HG03565 (cell line): ENCODE measurements at regions not wholly inside any gene's neighbourhood (a gene's known extent, or its start where the extent isn't known, plus 50 kb on each side); places are given as distances from the start of the nearest gene placed in this dataset.
"Not testable (repeated sequence)": the region's sequence is repeated elsewhere in the genome, so short reads cannot be mapped to it uniquely, and the experiment has no call there.

Source experiments
- ATAC-seq: cut with Tn5 transposase; IDR thresholded peaks from one replicate; pipeline ENCODE4 v1.9.1; 2021; ENCODE audit warnings: mild to moderate bottlenecking, moderate library complexity; ENCODE audit not compliant: unreplicated experiment

DNA sequence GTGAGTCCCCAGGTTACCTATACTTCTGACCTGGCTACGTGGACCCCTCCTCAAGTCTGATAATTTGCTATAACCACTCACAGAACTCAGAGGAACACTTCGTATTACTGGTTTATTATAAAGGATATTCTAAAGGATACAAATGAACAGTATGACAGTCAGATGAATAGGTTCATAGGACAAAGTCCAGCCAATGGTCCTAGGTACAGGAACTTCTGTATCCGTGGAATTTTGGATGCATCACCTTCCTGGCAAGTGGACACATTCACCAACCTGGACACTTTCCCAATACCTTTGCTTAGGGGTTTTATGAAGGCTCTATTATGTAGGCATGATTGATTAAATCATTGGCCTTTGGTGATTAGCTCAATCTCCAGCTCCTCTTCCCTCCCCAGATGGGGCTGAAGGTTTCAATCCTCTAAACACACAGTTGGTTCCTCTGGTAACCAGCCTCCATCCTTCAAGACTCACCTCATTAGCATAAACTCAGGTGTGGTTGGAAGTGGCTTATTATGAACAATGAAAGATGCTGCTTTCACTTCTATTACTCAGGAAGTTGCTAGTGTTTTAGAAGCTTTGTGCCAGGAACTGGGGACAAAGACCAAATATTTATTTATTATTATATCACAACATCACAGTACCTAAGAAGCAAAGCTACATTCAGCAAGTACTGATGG is 149.6 kb upstream of the ELL2 start:
- no peak for ATAC-seq

- no peak for ATAC-seq
Measured at GRCh38 chr5:96110300-96110699, 148.6 kb upstream of the ELL2 start.

- ATAC-seq, result not testable (repeated sequence)
Measured at GRCh38 chr5:96108629-96109028, 147.0 kb upstream of the ELL2 start.

DNA sequence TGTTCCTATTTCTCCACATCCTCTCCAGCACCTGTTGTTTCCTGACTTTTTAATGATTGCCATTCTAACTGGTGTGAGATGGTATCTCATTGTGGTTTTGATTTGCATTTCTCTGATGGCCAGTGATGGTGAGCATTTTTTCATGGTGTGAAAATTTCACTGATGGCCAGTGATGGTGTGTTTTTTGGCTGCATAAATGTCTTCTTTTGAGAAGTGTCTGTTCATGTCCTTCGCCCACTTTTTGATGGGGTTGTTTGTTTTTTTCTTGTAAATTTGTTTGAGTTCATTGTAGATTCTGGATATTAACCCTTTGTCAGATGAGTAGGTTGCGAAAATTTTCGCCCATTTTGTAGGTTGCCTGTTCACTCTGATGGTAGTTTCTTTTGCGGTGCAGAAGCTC is 142.2 kb upstream of the ELL2 start:
- ATAC-seq, result not testable (repeated sequence)

DNA sequence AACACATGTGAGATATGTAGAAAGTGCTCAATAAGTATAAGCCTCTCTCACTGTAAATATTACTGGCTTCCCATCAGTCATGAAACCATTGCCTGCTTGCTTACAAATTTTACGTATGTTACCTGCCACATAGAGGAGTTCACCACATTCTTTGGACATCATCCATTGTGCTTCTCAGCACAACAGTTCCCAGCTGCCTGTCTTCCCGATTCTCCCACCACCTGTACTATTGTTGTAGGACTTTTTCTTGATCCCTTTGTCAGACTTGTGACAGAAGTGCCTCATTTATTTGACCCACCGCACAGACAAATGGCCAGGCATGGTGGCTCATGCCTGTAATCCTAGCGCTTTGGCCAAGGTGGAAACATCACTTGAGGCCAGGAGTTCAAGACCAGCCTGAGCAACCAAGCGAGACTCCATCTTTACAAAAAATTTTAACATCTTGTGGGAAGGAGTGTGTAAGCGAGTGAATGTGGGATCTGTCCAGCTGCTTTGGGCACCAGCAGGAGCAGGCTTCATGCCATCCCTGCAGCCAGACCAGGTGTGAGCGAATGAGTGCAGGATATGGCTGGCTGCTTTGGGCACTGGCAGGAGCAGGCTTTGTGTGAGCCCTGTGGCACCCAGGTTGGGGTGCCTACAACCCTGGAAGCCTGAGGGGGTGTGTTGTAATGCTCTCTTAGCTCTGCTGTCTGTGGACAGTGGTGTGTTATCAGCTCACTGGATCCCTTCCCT is 139.9 kb upstream of the ELL2 start:
- ATAC-seq, result no peak

DNA sequence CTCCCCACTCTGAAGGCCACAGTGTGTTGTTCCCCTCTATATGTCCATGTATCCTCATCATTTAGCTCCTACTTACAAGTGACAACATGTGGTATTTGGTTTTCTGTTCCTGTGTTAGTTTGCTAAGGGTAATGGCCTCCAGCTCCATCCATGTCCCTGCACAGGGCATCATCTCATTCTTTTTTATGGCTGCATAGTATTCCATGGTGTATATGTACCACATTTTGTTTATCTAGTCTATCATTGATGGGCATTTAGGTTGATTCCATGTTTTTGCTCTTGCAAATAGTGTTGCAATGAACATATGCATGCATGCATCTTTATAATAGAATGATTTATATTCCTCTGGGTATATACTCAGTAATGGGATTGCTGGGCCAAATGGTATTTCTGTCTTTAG is 135.8 kb upstream of the ELL2 start:
- ATAC-seq, result not testable (repeated sequence)

DNA sequence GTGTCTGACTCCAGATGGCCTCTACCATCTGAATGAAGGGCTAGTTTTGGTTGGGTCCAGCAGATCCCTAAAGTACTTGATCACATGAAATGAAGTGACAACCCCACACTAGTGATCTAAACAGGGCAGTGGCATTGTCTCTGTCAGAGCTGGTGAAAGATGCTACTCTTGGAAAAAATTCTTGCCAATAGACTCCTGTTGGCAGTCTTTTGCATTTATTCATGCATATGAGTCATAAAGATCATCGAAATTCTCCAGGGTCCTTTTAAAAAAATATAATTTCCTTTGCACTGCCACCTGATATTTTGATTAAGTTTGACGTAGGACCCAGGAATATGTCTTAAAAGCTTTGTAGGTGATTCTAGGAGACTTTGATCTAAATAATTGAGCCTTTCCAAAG is 135.1 kb upstream of the ELL2 start:
- no peak for ATAC-seq

GRCh38 chr5:96094904-96095303 is 133.3 kb upstream of the ELL2 start:
- ATAC-seq, result no peak

DNA sequence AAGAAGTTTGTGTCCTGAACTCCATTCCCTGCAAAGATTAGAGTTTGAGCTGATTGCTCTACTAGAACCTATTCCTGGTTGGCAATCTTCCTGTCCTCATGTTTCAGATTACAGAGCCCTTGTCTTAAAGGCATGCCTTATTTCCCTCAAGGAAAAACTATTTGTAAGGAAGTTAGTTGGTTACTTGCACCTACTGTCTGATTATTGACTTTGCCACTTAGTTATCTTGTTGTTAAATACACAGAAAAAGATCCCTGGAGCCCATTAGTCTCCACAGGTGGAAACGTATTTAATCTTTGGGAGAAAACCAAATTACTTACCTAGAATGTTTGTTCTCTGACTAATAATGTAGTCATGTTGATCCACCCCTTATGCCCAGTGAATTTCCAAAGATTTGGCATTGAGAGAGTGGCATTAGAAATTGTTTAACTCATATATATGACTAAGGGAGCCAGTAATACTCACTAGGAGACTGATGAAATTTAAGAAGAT is 132.3 kb upstream of the ELL2 start:
- no peak for ATAC-seq

DNA sequence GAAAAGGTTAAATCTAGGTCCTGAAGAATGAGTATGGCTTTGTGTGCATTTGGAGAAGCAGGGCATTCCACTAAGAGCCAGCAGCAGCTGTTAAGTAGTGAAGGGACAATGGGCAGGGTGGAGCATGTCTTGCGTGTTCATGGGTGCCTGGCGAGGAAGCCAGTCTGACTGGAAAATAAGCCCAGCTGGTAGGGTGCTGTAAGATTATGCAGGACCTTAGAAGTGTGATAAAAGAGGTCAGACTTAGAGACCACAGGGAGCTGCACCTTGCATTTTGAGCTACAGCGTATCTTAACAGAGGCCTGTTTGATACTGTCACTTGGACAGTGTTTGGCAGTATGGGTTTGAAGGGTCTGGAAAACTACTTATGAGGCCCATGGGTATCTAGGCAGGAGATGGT is 131.7 kb upstream of the ELL2 start:
- ATAC-seq, result no peak

DNA sequence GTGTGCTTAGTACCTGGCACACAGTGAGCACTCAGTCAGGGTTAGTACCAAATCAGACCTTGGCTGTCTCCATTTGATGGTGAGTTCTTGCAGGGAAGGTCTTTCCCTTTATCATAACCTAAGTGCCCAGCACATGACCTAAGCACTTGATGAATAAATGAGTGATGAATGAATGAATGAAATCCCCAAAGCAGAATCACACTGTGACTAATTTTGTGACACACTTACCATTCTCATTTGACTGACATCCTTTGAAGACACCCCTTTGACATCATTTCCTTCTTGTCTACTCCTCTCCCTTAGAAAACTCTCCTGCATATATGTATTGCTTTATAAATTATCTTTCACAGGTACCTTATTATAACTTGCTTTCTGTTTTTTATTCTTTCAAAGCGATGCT is 130.2 kb upstream of the ELL2 start:
- ATAC-seq, result no peak

DNA sequence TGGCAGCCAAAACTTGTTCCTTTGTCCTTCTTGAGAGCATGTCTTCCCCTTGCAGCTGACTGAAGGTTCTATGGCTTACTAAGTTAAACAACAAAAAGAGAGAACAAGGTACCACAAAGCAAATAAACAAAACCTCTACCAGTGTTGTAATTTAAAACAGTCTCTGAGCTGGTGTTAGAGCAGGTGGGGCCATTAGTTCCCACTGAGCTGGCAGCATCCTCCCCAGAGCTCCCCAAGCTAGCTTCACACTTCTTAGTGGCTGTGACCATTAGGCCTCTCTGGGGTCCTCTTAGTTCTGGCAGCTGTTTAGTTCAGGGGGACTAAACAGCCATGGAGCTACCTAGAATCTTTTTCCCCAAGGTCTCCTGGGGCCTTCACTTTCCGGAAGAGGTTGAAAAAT is 128.6 kb upstream of the ELL2 start:
- no peak for ATAC-seq

GRCh38 chr5:96088706-96089498 is 127.3 kb upstream of the ELL2 start:
- no peak for ATAC-seq

DNA sequence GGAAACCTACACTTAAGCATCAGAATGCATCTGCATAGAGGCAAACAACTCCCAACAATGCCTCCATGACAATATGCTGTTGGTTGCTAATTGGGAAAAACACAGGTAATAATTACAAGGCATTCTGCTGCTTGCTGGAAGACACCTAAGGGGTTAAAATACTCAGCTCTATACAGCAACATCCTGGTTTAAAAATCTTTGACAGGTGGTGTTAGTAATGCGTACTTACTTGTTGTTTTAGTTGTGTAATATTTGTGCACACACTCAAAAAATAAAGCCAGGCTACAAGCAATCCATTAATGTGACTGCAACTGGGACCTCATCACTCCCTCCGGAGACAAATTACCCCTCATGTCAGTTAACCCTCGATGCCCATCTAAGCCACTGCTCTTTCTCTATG is 126.3 kb upstream of the ELL2 start:
- no peak for ATAC-seq

GRCh38 chr5:96084874-96085506 is 123.3 kb upstream of the ELL2 start:
- no peak for ATAC-seq

- ATAC-seq, result no peak
Measured at GRCh38 chr5:96083361-96083881, 121.8 kb upstream of the ELL2 start.

GRCh38 chr5:96081276-96081858 is 119.7 kb upstream of the ELL2 start:
- ATAC-seq, result no peak

DNA sequence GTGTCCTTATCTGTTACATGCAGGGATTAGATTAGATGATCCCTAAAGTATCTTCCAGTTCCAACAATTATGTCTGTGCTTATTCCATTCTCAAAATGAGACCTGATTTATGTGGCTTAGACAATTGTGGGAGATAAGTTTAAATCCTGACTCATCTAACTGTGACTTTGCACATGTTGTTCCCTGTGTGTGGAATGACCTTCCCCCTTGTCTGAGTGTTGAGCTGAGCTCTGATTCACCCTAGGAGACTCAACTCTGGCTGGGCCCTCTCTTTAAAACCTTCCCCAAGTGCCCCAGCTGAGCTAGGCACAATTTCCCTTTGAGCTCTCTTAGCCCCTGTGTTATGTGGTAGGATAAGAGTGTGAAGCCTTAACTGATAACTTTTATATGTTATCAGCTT is 118.9 kb upstream of the ELL2 start:
- ATAC-seq, result no peak

DNA sequence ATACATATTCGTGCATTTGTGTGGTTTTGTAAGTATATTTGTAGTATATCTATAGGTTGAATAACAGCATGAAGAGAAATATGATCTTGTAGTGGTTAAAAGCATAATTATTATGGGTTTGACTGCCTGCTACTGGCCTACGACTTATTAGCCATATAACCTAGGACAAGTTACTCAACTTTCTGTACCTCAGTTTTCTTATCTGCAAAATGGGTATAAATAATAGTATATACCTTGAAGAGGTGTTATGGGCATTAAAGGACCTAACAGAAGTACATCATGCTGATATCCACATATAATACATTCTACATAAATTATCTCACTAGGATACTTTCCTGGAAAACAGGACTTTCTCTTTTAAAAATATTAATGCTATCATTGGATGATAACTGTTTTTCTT is 118.3 kb upstream of the ELL2 start:
- no peak for ATAC-seq

- ATAC-seq, result no peak
Measured at GRCh38 chr5:96079075-96079474, 117.4 kb upstream of the ELL2 start.

DNA sequence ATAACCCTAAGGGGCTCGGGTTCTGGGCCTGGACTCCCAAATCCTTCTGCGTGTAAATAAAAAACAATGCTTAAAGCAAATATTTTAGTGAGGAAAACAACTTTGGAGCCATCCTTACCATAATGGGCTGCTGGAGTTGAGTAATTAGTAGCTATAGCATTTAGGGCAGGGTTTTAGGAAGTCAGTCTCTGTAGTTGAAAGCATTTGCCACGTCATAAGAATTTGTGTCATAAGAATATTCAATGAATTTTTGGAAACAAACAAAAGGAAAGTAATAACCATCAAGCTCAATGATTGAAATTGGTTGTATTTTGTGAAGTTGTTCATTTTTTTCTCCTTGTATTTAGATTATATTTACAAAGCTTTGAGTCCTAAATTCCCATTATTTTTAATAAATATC is 114.8 kb upstream of the ELL2 start:
- no peak for ATAC-seq
